Psoas muscle (tissue), 7 donors: ENCODE measurements at regions not wholly inside any gene's neighbourhood (a gene's known extent, or its start where the extent isn't known, plus 50 kb on each side); places are given as distances from the start of the nearest gene placed in this dataset.

ENCODE experiments used
- ATAC-seq, 4 donors: fragments of 200-7000 bp; cut with Tn5 transposase; one replicate each; pipeline ENCODE4 v1.9.1; 2020; ENCODE audit warnings: moderate library complexity in 3 of 4, mild to moderate bottlenecking in 2 of 4
- DNase-seq, 2 donors: peaks; one replicate each; pipeline ENCODE4 v3.0.0-alpha.2; 2020
- H3K27ac ChIP-seq: fragments of 200-600 bp; one replicate; pipeline ENCODE4 v1.8.0; 2022
- H3K27me3 ChIP-seq, 3 donors: fragments of 200-600 bp in 1 of 3; one replicate each; pipeline versions ENCODE4 v1.6.1 to v1.8.0; 2013 to 2022; ENCODE audit warnings: low read length in 2 of 3, mild to moderate bottlenecking in 2 of 3, moderate library complexity in 1 of 3; ENCODE audit not compliant: insufficient read depth in 3 of 3
- H3K36me3 ChIP-seq, 2 donors: fragments of 200-600 bp in 1 of 2; one replicate each; pipeline versions ENCODE4 v1.6.1 to v1.8.0; 2013 to 2022; ENCODE audit warnings: low read depth in 1 of 2, mild to moderate bottlenecking in 1 of 2, moderate library complexity in 1 of 2; ENCODE audit not compliant: insufficient read depth in 1 of 2
- H3K4me1 ChIP-seq: fragments of 200-600 bp; one replicate; pipeline ENCODE4 v1.8.0; 2022
- H3K4me3 ChIP-seq: fragments of 200-600 bp; one replicate; pipeline ENCODE4 v1.8.0; 2022; ENCODE audit warnings: mild to moderate bottlenecking
- H3K9me3 ChIP-seq: fragments of 200-600 bp; one replicate; pipeline ENCODE4 v1.8.0; 2022
- WGBS, 3 donors: extraction: QIAGEN DNeasy Blood & Tissue Kit; methylation state at CpG; one replicate each; pipeline versions ENCODE4 v1.1.6 to v1.1.7; 2013; 5-methylcytosine and 5-hydroxymethylcytosine counted together
- intact Hi-C, 2 donors: fragments of 100-400 bp; cut with DNase I; formaldehyde crosslinking; loops; one replicate each; pipeline versions ENCODE4 v1.11.0 to v1.14.2; 2022
- TF ChIP-seq, protein P1 (sequence below): fragments of 200-600 bp; IDR thresholded peaks from one replicate; pipeline ENCODE4 v1.8.0; 2022; ENCODE audit warnings: antibody characterized with exemption
- donor health status: healthy with polysubstance abuse.
- donor health status: DM: no; HTN: no; CAD: no; lungs with moderate emphysema.
- donor health status: Bipolar disorder and iron deficiency.
- donor health status: healthy.
- donor health status: DM: yes; HTN: yes; CAD: no.
- donor health status: DM: no; HTN: no; CAD: no.
- donor health status: DM: yes; HTN: yes; CAD: no.

DNA sequence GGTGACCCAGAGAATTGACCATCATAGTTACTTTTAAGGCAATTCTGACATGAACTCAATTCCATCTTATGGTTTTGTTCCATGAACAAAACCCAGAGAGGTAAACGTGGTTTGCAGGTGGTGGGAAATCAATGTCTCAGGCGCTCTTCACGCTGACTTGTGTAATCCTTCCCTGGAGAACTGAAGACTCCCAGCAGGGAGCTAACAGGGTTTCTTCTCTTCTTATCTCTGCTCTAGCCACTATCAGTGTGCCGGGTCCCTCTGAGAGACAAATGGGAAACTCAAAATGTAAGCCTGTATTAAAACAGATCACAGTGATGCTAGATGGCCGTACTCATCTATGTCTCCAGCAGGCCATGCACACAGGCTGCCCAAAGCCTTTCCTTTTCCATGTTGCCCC lies 57.6 kb upstream of the ARGLU1 start:
- ATAC-seq = no peak
- intact Hi-C loops = loop anchor here in 1 of 2 donors (10.0 kb wide), 2 partner anchors 289 to 531 kb away; no protein-coding TSS in a partner anchor
- WGBS, 3 donors = 82 to 97% (median 92%) methylated on average over 5 of the region's 5 CpGs

DNA sequence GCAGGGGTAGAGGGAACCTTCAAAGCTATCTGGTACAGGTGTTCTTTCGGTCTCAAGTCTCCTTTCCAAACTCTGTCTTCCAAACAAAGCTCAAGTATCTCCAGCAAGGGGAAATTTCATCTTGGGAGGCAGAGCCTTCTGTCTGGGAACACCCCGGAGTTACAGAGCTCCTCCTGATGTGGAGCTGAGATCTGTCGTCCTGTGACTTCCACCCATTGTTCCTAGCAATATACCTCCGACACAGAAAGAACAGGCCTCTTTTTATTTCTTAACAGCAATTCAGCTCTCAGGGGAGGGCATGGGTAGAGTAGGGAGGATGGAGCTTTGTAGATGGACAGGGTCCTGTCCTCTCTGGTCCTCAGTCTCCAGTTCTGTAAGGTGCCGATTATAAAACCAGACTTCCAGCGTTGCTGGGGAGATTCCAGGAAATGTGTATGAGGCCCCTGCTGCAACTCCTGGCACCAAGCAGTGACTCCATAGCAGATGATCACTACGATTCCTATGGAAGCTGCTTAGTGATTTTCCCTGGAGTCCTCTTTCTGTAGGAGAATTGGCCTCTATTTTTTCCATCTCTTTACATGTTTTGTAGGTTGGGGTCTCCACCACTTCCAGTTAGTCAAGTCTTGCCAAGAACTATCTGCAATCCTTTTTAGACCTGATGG lies 56.0 kb upstream of the ARGLU1 start:
- H3K27me3 ChIP-seq = peaks cover 0 to 20% (median 4%) of the 10 kb centered on the region in 3 donors
- WGBS, 3 donors = 60 to 63% (median 62%) methylated on average over 7 of the region's 7 CpGs
- no peak for ATAC-seq

More for the DNA sequence above, 57.6 kb upstream of the ARGLU1 start:
- Histone ChIP-seq H3K4me3 (no peak overlapping the region), H3K27me3 (peaks cover 0 to 20% (median 4%) of the 10 kb centered on the region in 3 donors), H3K9me3 (no peaks in the 10 kb centered on the region), H3K36me3 (no peaks in the 10 kb centered on the region), H3K27ac (no peak overlapping the region), H3K4me1 (no peaks in the 10 kb centered on the region)
- TF ChIP-seq, protein P1, sequence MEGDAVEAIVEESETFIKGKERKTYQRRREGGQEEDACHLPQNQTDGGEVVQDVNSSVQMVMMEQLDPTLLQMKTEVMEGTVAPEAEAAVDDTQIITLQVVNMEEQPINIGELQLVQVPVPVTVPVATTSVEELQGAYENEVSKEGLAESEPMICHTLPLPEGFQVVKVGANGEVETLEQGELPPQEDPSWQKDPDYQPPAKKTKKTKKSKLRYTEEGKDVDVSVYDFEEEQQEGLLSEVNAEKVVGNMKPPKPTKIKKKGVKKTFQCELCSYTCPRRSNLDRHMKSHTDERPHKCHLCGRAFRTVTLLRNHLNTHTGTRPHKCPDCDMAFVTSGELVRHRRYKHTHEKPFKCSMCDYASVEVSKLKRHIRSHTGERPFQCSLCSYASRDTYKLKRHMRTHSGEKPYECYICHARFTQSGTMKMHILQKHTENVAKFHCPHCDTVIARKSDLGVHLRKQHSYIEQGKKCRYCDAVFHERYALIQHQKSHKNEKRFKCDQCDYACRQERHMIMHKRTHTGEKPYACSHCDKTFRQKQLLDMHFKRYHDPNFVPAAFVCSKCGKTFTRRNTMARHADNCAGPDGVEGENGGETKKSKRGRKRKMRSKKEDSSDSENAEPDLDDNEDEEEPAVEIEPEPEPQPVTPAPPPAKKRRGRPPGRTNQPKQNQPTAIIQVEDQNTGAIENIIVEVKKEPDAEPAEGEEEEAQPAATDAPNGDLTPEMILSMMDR = no peak
- no peak for DNase-seq

GRCh38 chr13:106621833-106622232 lies 53.9 kb upstream of the ARGLU1 start:
- 61 to 67% (median 64%) methylated on average over 1 of the region's 1 CpG for WGBS, 3 donors

More for the DNA sequence above, 56.0 kb upstream of the ARGLU1 start:
- Histone ChIP-seq H3K27ac (peak overlapping the region; percentile 10), H3K36me3 (no peaks in the 10 kb centered on the region), H3K4me3 (no peak overlapping the region), H3K4me1 (no peaks in the 10 kb centered on the region), H3K9me3 (no peaks in the 10 kb centered on the region)
- TF ChIP-seq, protein P1 = no peak
- intact Hi-C loops = loop anchor here in 1 of 2 donors (10.0 kb wide), 2 partner anchors 291 to 529 kb away; no protein-coding TSS in a partner anchor
- no peak for DNase-seq

GRCh38 chr13:106619688-106620555 lies 52.0 kb upstream of the ARGLU1 start:
- Histone ChIP-seq H3K4me1 (no peaks in the 10 kb centered on the region), H3K36me3 (no peaks in the 10 kb centered on the region), H3K27ac (no peak overlapping the region), H3K9me3 (no peaks in the 10 kb centered on the region), H3K27me3 (peaks cover 0 to 13% (median 4%) of the 10 kb centered on the region in 3 donors), H3K4me3 (peak overlapping the region; percentile 30)
- 31 to 39% (median 36%) methylated on average over 10 of the region's 10 CpGs for WGBS, 3 donors
- intact Hi-C loops = loop anchor here in 1 of 2 donors (5.0 to 10.0 kb wide), 3 partner anchors 53 to 525 kb away; partner anchors contain the start of gene ARGLU1
- DNase-seq = no peak
- ATAC-seq = peak; percentile 68 to 90 (median 82)
- TF ChIP-seq, protein P1 = peak; percentile 69

More at GRCh38 chr13:106621833-106622232, 53.9 kb upstream of the ARGLU1 start:
- Histone ChIP-seq H3K36me3 (no peaks in the 10 kb centered on the region), H3K9me3 (no peaks in the 10 kb centered on the region), H3K27me3 (peaks cover 0 to 13% (median 4%) of the 10 kb centered on the region in 3 donors), H3K4me3 (no peak overlapping the region), H3K4me1 (no peaks in the 10 kb centered on the region), H3K27ac (no peak overlapping the region)
- TF ChIP-seq, protein P1 = no peak
- ATAC-seq = no peak
- DNase-seq = no peak
- intact Hi-C loops = loop anchor here in 1 of 2 donors (10.0 kb wide), 2 partner anchors 293 to 527 kb away; no protein-coding TSS in a partner anchor
